Neural cell (in vitro differentiated cells): ENCODE measurements at regions not wholly inside any gene's neighbourhood (a gene's known extent, or its start where the extent isn't known, plus 50 kb on each side); places are given as distances from the start of the nearest gene placed in this dataset.
A peak's percentile ranks its signal among the peaks of the same experiment; 100 is the strongest.

ENCODE experiments used
- EP300 ChIP-seq: fragments of 450-650 bp; conservative IDR thresholded peaks from 2 replicates; pipeline ENCODE4 v1.6.1; 2014; ENCODE audit warnings: antibody characterized with exemption, mild to moderate bottlenecking, moderate library complexity; ENCODE audit not compliant: poor library complexity, severe bottlenecking
- TAF1 ChIP-seq: IDR thresholded peaks from 2 replicates; pipeline ENCODE4 v1.6.1; 2012; ENCODE audit warnings: low read depth
- TF ChIP-seq, protein P1 (sequence below): fragments of 450-650 bp; IDR thresholded peaks from 2 replicates; pipeline ENCODE4 v1.5.1; 2014; ENCODE audit warnings: antibody characterized with exemption, mild to moderate bottlenecking, moderate library complexity; ENCODE audit not compliant: poor library complexity, severe bottlenecking

DNA sequence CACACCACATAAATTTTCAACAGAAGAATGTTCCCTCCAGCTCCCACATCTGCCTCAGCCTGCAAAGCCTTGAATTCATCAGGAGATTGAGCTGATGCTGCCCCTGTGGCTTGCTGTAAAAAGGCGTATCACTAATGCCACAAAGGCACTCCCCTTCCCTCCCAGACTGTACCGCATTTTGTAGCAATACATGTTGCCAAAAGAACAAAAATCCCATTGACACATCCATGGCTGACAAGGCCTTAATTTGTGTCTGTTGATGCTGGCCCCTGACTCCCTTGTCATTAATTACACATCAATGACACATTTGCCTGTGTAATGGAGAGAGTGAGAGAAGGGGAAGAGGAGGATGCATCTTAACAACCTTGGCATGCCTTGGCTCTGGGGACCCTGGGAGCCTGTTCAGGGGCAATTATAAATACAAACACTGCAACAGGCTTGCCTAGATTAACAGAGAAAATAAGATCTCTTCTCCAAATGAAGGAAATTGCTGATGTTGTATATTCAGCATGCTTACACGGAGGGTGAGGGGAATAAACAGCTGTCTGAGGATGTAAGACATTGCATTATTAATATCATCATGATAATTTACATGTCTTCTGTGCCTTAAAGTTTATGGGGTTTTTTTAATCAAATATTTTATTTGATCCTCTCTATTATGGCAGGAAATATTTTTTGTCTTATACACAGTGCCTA lies 264.0 kb downstream of the SUCLG1 start:
- TF ChIP-seq, protein P1, sequence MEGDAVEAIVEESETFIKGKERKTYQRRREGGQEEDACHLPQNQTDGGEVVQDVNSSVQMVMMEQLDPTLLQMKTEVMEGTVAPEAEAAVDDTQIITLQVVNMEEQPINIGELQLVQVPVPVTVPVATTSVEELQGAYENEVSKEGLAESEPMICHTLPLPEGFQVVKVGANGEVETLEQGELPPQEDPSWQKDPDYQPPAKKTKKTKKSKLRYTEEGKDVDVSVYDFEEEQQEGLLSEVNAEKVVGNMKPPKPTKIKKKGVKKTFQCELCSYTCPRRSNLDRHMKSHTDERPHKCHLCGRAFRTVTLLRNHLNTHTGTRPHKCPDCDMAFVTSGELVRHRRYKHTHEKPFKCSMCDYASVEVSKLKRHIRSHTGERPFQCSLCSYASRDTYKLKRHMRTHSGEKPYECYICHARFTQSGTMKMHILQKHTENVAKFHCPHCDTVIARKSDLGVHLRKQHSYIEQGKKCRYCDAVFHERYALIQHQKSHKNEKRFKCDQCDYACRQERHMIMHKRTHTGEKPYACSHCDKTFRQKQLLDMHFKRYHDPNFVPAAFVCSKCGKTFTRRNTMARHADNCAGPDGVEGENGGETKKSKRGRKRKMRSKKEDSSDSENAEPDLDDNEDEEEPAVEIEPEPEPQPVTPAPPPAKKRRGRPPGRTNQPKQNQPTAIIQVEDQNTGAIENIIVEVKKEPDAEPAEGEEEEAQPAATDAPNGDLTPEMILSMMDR, result no peak
- TF ChIP-seq EP300, result peak; percentile 32
- TF ChIP-seq TAF1, result no peak
